Effector memory CD8-positive, alpha-beta T cell (primary cell): ENCODE measurements at regions not wholly inside any gene's neighbourhood (a gene's known extent, or its start where the extent isn't known, plus 50 kb on each side); places are given as distances from the start of the nearest gene placed in this dataset.
"Not testable (repeated sequence)": the region's sequence is repeated elsewhere in the genome, so short reads cannot be mapped to it uniquely, and the experiment has no call there.

Experiments used
- ATAC-seq: fragments of 150-1000 bp; cut with Tn5 transposase; replicated peaks from 2 replicates; pipeline ENCODE4 v1.10.0; 2021; ENCODE audit warnings: mild to moderate bottlenecking, moderate library complexity
- DNase-seq, 3 experiments: peaks; one replicate each; pipeline ENCODE4 v3.0.0; 2021
- H3K27ac Mint-ChIP-seq, 2 donors: one replicate each; pipeline ENCODE4 v1.8.0; 2022; ENCODE audit warnings: mild to moderate bottlenecking in 2 of 2, mixed read lengths in 2 of 2, moderate library complexity in 2 of 2
- H3K27me3 Mint-ChIP-seq, 2 donors: one replicate each; pipeline ENCODE4 v1.8.0; 2022; ENCODE audit warnings: mixed read lengths in 2 of 2
- H3K36me3 Mint-ChIP-seq: one replicate; pipeline ENCODE4 v1.8.0; 2022; ENCODE audit warnings: mild to moderate bottlenecking, moderate library complexity, mixed read lengths; ENCODE audit not compliant: insufficient read depth
- H3K4me1 Mint-ChIP-seq, 2 donors: one replicate each; pipeline ENCODE4 v1.8.0; 2022; ENCODE audit warnings: low read depth in 2 of 2, mixed read lengths in 2 of 2
- H3K4me3 Mint-ChIP-seq, 2 donors: one replicate each; pipeline ENCODE4 v1.8.0; 2022; ENCODE audit warnings: mild to moderate bottlenecking in 2 of 2, mixed read lengths in 2 of 2, moderate library complexity in 2 of 2
- H3K9me3 Mint-ChIP-seq, 2 donors: one replicate each; pipeline ENCODE4 v1.8.0; 2022; ENCODE audit warnings: mixed read lengths in 2 of 2

DNA sequence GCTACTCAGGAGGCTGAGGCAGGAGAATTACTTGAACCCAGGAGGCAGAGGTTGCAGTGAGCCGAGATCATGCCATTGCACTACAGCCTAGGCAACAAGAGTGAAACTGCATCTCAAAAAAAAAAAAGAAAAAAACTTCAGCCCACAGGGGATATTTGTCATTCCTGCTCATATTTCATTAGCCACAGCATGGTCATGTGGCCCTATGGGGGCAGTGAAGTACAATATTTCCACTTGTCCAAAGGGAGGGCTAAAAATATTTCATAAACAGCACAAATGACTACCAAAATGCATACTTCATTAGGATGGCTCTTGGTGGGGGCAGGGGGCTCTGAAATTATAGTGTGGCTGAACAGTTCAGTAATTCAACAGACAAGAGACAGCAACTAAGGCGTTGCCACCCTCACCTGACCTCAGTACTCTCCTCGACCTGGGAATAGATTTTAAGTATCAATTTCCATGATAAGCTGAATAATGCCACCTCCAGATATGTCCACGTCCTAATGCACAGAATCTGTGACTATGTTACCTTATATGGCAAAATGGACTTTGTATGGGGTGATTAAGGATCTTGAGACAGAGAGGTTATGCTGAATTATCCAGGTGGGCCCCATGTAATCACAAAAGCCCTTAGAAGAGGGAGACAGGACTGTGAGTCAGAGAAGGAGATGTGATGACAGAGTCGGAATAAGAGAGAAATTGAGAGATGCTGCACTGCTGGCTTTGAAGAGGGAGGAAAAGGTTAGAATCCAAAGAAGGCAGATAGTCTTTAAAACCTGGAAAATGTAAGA is 158.2 kb upstream of the CRIM1 start:
- H3K27me3 Mint-ChIP-seq: no peaks in the 10 kb centered on the region
- H3K4me1 Mint-ChIP-seq: peaks cover 0 to 5% of the 10 kb centered on the region in 2 donors
- H3K36me3 Mint-ChIP-seq: no peaks in the 10 kb centered on the region
- no peak for DNase-seq
- H3K27ac Mint-ChIP-seq: no peak overlapping the region
- no peak overlapping the region for H3K4me3 Mint-ChIP-seq
- H3K9me3 Mint-ChIP-seq: peaks cover 8 to 9% of the 10 kb centered on the region in 2 donors
- ATAC-seq: no peak

DNA sequence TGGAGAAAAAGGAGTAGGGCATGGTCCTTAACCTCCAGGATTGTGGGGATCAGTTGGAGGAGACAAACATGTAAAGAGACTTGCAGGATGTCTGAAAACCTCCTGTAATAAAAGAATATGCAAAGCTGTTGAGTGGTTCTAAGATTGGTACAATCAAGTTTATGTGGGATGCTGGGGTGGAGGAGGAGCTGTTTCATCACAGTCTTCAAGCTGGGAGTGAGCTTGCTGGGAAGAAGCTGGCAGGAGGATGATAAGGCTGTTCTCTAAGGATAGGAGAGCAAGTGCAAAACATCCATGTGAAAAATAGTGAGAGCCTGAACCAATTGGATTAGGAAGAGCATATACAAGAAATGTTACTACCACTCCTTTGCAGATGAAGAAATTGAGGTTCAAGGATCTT is 161.9 kb upstream of the CRIM1 start:
- Mint-ChIP-seq H3K36me3 (no peaks in the 10 kb centered on the region), H3K27me3 (no peaks in the 10 kb centered on the region), H3K4me1 (peaks cover 0 to 5% of the 10 kb centered on the region in 2 donors), H3K9me3 (no peaks in the 10 kb centered on the region), H3K27ac (peak overlapping the region in 1 of 2 donors; percentile 20), H3K4me3 (no peak overlapping the region)
- no peak for DNase-seq
- no peak for ATAC-seq

DNA sequence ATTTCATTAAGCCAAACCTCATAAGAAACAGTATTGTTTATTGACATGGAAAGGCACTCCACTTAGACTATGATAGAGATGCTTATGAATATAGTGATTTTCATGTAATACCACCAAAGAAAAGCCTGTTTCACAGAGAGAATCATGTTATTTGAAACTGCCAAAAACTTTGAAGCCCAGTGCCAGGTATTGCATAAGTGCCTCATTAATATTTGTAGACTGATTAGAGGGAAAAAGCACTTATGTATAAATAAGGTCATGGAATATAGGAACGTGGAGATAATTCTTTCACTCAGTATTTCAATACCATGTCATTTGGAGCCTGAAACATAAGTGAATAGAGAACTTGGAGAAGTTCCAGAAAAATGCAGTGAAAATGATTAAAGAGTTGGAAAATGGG is 162.6 kb upstream of the CRIM1 start:
- H3K36me3 Mint-ChIP-seq: no peaks in the 10 kb centered on the region
- ATAC-seq (no peak), DNase-seq (no peak)
- H3K4me3 Mint-ChIP-seq: no peak overlapping the region
- peaks cover 0 to 5% of the 10 kb centered on the region in 2 donors for H3K4me1 Mint-ChIP-seq
- no peak overlapping the region for H3K27ac Mint-ChIP-seq
- H3K9me3 Mint-ChIP-seq: no peaks in the 10 kb centered on the region
- H3K27me3 Mint-ChIP-seq: no peaks in the 10 kb centered on the region

DNA sequence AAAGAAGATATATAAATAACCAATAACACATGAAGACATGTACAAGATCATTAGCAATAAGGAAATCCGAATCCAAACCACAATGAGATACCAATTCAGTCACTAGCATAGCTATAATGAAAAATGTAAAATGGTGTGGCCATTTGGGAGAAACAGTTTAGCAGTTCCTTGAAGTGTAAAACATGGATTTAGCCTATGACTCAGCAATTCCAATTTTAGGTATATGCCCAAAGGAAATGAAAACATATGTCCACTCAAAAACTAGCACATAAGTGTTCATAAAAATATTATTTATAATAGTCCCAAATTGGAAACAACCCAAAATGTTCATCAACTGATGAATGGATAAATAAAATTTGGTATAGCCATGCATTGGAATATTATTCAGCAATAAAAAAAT is 165.5 kb upstream of the CRIM1 start:
- Mint-ChIP-seq H3K4me3 (no peak overlapping the region), H3K27ac (no peak overlapping the region), H3K27me3 (no peaks in the 10 kb centered on the region)

DNA sequence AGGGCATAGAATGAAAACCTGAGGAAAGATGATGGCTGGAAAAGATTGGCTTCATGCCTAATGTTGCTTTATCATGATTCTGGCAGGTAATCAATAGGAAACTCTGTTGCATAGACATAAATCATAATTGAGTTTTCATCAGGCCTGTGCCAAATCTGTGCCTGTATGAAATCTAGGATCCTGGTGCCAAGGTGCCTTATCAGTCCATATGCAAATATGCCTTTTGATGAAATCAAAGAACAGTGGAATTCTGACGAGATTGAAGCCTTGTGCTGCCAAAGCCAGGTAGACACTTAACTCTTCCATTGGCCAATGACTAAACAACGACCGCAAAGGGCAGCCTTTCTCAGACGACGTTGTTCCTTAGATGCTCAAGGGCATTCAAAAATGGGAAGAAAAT is 170.0 kb upstream of the CRIM1 start:
- Mint-ChIP-seq H3K27ac (no peak overlapping the region), H3K4me1 (no peaks in the 10 kb centered on the region), H3K4me3 (no peak overlapping the region), H3K9me3 (no peaks in the 10 kb centered on the region), H3K27me3 (no peaks in the 10 kb centered on the region), H3K36me3 (no peaks in the 10 kb centered on the region)
- no peak for ATAC-seq
- DNase-seq: no peak

More for the DNA sequence above, 165.5 kb upstream of the CRIM1 start:
- no peak for DNase-seq
- no peak for ATAC-seq
- H3K4me1 Mint-ChIP-seq: peaks cover 0 to 5% of the 10 kb centered on the region in 2 donors
- H3K36me3 Mint-ChIP-seq: no peaks in the 10 kb centered on the region
- no peaks in the 10 kb centered on the region for H3K9me3 Mint-ChIP-seq

DNA sequence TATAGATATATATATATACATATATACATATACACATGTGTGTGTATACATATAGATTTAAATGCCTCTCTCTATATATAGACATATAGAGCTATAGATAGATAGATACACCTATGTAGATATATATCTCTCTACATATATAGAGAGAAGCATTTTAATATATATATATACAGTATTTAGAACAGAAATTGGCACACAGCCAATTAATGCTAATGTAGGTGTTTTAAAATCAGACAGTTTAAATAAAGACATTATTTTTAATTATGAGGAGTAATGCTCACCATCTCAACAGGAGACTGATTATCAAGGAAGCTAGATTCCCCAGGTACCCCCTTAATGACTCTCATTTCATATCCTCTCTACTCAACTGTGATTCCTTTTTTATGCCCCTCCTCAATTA is 170.7 kb upstream of the CRIM1 start:
- Mint-ChIP-seq H3K4me3 (no peak overlapping the region), H3K36me3 (no peaks in the 10 kb centered on the region), H3K9me3 (no peaks in the 10 kb centered on the region), H3K27me3 (no peaks in the 10 kb centered on the region), H3K4me1 (no peaks in the 10 kb centered on the region), H3K27ac (no peak overlapping the region)
- ATAC-seq (no peak), DNase-seq (no peak)

DNA sequence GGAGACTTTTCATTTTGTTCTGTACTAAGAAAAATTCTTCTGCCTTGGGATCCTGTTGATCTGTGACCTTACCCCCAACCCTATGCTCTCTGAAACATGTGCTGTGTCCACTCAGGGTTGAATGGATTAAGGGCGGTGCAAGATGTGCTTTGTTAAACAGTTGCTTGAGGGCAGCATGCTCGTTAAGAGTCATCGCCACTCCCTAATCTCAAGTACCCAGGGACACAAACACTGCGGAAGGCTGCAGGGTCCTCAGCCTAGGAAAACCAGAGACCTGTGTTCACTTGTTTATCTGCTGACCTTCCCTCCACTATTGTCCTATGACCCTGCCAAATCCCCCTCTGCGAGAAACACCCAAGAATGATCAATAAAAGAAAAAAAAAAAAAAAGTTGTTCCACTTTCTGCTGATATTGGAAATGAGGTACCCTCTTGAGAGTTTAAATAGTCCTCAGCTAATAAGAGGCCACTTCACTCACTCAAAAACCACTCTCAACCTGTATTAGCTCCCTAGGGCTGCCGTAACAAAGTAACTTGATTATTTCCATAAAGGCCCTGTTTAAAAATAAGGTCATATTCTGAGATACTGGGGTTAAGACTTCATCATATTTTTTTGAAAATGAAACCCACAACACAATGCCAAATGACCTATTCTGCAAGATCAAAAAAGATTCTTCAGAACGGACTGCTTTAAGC is 174.6 kb upstream of the CRIM1 start:
- ATAC-seq, H3K4me3 Mint-ChIP-seq, H3K27ac Mint-ChIP-seq, H3K36me3 Mint-ChIP-seq, H3K27me3 Mint-ChIP-seq, H3K4me1 Mint-ChIP-seq, H3K9me3 Mint-ChIP-seq, DNase-seq: not testable (repeated sequence)

DNA sequence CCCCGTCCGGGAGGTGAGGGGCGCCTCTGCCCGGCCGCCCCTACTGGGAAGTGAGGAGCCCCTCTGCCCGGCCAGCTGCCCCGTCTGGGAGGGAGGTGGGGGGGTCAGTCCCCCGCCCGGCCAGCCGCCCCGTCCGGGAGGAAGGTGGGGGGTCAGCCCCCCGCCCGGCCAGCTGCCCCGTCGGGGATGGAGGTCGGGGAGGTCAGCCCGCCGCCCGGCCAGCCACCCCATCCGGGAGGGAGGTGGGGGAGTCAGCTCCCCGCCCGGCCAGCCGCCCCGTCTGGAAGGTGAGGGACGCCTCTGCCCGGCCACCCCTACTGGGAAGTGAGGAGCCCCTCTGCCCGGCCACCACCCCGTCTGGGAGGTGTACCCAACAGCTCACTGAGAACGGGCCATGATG is 175.3 kb upstream of the CRIM1 start:
- H3K27me3 Mint-ChIP-seq, H3K36me3 Mint-ChIP-seq, H3K4me1 Mint-ChIP-seq, H3K9me3 Mint-ChIP-seq, H3K4me3 Mint-ChIP-seq, DNase-seq, ATAC-seq, H3K27ac Mint-ChIP-seq: not testable (repeated sequence)

DNA sequence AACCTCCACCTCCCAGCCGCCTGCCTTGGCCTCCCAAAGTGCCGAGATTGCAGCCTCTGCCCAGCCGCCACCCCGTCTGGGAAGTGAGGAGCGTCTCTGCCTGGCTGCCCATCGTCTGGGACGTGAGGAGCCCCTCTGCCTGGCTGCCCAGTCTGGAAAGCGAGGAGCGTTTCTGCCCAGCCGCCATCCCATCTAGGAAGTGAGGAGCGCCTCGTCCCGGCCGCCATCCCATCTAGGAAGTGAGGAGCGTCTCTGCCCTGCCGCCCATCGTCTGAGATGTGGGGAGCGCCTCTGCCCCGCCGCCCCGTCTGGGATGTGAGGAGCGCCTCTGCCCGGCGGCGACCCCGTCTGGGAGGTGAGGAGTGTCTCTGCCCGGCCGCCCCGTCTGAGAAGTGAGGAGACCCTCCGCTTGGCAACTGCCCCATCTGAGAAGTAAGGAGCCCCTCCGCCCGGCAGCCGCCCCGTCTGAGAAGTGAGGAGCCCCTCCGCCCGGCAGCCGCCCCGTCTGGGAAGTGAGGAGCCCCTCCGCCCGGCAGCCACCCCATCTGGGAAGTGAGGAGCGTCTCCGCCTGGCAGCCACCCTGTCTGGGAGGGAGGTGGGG is 175.8 kb upstream of the CRIM1 start:
- H3K9me3 Mint-ChIP-seq, ATAC-seq: not testable (repeated sequence)

DNA sequence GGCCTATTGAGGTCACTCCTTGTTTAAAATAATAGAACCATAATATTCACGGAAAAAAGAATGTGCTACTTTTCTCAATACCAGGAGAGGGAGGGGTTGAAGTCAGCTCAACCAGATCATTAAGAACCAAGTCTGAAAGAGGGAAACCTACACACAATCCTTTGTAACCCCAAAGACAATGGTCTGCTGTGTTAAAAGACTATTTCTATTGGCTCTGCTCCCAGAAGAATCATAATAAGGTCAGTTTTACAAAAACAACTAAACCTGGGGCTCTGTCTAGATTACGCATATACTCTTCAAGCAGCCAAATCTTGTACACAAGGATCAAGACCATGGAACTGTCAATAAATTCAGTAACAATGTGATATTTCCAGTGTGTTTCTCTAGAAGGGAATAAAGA is 177.2 kb upstream of the CRIM1 start:
- Mint-ChIP-seq H3K9me3 (no peaks in the 10 kb centered on the region), H3K27me3 (no peaks in the 10 kb centered on the region), H3K4me3 (no peak overlapping the region), H3K4me1 (no peaks in the 10 kb centered on the region), H3K36me3 (no peaks in the 10 kb centered on the region), H3K27ac (no peak overlapping the region)
- ATAC-seq (no peak), DNase-seq (no peak)

More for the DNA sequence above, 175.8 kb upstream of the CRIM1 start:
- not testable (repeated sequence) for H3K27ac Mint-ChIP-seq, H3K4me1 Mint-ChIP-seq, H3K4me3 Mint-ChIP-seq, H3K27me3 Mint-ChIP-seq, DNase-seq, H3K36me3 Mint-ChIP-seq

DNA sequence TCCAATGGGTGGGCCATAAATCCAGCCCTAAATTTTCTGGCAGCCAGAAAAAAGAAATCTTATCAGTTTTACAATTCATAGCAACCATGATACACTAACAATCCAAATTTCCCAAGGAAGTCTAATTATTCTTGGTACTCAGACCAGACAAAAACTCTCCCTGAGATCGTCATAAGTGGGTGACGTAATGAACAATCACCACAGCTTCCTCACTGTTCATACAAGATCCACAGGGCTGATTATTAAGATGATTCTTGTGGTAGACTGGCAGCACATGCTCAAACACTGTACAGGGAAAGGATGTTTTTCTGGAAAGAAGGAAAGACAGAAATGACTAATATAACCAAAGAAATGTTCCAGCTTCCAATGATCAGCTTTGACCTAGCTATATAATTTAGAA is 178.3 kb upstream of the CRIM1 start:
- DNase-seq (no peak), ATAC-seq (no peak)
- Mint-ChIP-seq H3K36me3 (no peaks in the 10 kb centered on the region), H3K4me3 (no peak overlapping the region), H3K9me3 (no peaks in the 10 kb centered on the region), H3K4me1 (no peaks in the 10 kb centered on the region), H3K27me3 (no peaks in the 10 kb centered on the region), H3K27ac (no peak overlapping the region)

DNA sequence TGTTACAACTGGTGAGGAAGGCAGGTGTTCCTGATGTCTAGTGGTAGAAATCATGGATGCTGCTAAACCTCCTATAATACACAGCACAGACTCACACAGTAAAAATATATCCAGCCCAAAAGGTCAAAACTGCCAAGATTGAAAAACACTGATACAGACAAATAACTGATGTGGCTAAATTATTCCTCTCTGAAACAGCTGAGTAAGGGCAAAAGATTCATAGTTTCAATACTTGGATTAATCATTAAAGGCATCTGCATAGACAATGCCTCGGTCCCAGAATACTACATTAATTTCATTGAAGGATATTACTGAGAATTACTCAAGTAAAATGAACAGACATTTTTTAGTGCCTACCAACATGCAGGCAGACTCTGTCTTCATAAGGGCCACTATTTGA is 180.7 kb upstream of the CRIM1 start:
- no peak for ATAC-seq
- H3K36me3 Mint-ChIP-seq: no peaks in the 10 kb centered on the region
- H3K27me3 Mint-ChIP-seq: no peaks in the 10 kb centered on the region
- H3K9me3 Mint-ChIP-seq: no peaks in the 10 kb centered on the region
- H3K27ac Mint-ChIP-seq: no peak overlapping the region
- no peak for DNase-seq
- peaks cover 0 to 2% of the 10 kb centered on the region in 2 donors for H3K4me1 Mint-ChIP-seq
- no peak overlapping the region for H3K4me3 Mint-ChIP-seq

DNA sequence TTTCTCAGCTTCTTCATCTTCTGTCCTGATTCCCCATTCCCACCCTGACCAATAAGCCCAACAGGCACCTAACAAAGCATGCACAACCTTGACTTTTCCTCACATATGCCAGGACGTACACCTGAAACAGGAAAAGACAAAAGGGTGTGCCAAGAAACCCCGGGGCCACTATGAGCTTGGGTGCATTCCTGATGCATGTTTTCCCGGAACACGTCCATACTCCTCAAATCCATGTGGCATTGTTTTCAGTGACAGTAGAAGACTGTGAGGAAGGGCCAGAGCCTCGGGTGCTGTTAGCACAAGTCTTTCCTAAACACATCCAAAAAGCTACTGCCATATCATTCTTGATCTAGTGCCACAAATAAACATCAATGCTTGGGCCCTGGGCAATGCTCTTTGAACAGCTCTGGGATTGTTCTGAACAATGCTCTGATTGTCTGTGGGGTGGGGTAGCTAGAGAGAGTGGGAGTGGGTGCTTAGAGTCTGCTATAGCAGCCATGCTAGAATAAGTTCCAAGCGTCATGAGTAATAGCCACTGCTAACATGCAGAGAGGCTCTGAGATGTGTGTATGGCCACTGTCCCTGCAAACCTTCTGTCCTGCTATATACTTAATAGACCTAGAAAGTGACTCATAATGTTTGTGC is 181.7 kb upstream of the CRIM1 start:
- H3K9me3 Mint-ChIP-seq: no peaks in the 10 kb centered on the region
- H3K27me3 Mint-ChIP-seq: no peaks in the 10 kb centered on the region
- H3K27ac Mint-ChIP-seq: no peak overlapping the region
- peaks cover 0 to 2% of the 10 kb centered on the region in 2 donors for H3K4me1 Mint-ChIP-seq
- H3K36me3 Mint-ChIP-seq: no peaks in the 10 kb centered on the region
- DNase-seq (no peak), ATAC-seq (no peak)
- no peak overlapping the region for H3K4me3 Mint-ChIP-seq
